GM12891 (cell line): ENCODE measurements at regions not wholly inside any gene's neighbourhood (a gene's known extent, or its start where the extent isn't known, plus 50 kb on each side); places are given as distances from the start of the nearest gene placed in this dataset.

Source experiments
- POLR2A ChIP-seq: IDR thresholded peaks from 2 replicates; pipeline ENCODE4 v1.6.1; 2011; ENCODE audit warnings: low read depth, low read length, control low read depth
- POLR2AphosphoS5 ChIP-seq: IDR thresholded peaks from 2 replicates; pipeline ENCODE4 v1.6.1; 2011; ENCODE audit warnings: low read depth, low read length, control low read depth
- TAF1 ChIP-seq: IDR thresholded peaks from 2 replicates; pipeline ENCODE4 v1.6.1; 2011; ENCODE audit warnings: low read depth, low read length, control low read depth

- TF ChIP-seq POLR2A (no peak), POLR2AphosphoS5 (no peak), TAF1 (no peak)
Observed at GRCh38 chr10:1853801-1854200, 116.5 kb upstream of the ADARB2 start.
